ENCODE measurements at regions not wholly inside any gene's neighbourhood (a gene's known extent, or its start where the extent isn't known, plus 50 kb on each side); places are given as distances from the start of the nearest gene placed in this dataset.

DNA sequence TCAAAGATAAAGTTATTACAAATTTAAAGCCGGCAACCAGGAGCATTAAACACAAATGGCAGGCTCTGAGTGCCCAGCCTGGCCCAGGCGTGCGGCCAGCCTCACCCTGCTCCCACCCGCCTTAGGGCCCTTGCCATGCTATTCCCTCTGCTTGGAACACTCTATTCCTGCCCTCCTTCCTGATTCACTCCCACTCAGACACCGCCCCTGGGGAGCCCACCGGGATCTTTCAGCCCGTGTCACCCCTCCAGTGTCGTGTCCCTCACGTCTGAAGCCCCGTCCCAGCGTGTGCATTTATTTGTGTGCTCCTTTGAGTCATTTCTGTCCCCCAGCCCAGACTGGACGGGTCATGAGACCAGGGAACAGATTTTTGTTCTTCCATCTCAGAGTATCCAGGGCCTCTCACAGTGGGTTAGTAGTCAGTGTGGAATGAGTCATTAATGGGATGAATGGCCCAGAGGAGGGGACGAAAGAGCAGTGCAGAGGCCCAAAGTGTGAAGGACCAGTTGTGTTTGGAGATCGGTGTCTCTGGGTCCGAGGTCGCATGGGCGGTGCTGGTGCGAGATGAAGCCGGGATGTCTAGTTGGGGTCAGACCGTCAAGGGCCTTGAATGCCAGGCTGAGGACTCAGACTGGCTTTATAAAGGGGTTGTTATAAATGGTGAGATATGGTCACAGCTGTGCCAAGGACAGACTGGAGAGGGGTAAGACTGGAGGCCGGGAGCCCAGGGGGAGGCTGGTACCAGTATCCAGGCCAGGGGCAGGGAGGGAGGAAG lies 58.9 kb upstream of the SLC6A6 start:
- no peaks in the 10 kb centered on the region for H3K79me2 ChIP-seq (ENCODE audit: control insufficient read depth, insufficient read depth, low read length)
- no peak overlapping the region for H3K27ac ChIP-seq (ENCODE audit: insufficient read depth, low read depth, low read length)
- no peaks in the 10 kb centered on the region for H3K9me3 ChIP-seq (replicated peaks; ENCODE audit: control insufficient read depth, insufficient read depth, low read length)
- FAIRE-seq (no peak), DNase-seq (ENCODE audit: low read depth, low spot score) (no peak)
- TF ChIP-seq, protein P1, sequence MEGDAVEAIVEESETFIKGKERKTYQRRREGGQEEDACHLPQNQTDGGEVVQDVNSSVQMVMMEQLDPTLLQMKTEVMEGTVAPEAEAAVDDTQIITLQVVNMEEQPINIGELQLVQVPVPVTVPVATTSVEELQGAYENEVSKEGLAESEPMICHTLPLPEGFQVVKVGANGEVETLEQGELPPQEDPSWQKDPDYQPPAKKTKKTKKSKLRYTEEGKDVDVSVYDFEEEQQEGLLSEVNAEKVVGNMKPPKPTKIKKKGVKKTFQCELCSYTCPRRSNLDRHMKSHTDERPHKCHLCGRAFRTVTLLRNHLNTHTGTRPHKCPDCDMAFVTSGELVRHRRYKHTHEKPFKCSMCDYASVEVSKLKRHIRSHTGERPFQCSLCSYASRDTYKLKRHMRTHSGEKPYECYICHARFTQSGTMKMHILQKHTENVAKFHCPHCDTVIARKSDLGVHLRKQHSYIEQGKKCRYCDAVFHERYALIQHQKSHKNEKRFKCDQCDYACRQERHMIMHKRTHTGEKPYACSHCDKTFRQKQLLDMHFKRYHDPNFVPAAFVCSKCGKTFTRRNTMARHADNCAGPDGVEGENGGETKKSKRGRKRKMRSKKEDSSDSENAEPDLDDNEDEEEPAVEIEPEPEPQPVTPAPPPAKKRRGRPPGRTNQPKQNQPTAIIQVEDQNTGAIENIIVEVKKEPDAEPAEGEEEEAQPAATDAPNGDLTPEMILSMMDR (IDR thresholded peaks at IDR 0.05; ENCODE audit: extremely low read depth in 1 of 2, insufficient read depth in 1 of 2, low read depth in 1 of 2, low read length in 2 of 2) = no peak
- TF ChIP-seq EZH2 (IDR thresholded peaks at IDR 0.05; ENCODE audit: borderline replicate concordance, low read depth, low read length, severe bottlenecking) (no peak), POLR2AphosphoS5 (IDR thresholded peaks at IDR 0.05; ENCODE audit: insufficient read depth, low read depth, low read length) (no peak), GATA2 (IDR thresholded peaks at IDR 0.05; ENCODE audit: insufficient read depth, insufficient read length, low read depth, low read length) (no peak), FOS (IDR thresholded peaks at IDR 0.05; ENCODE audit: borderline replicate concordance, insufficient read depth, low read length) (no peak), MYC (IDR thresholded peaks at IDR 0.05; ENCODE audit: low read depth, low read length) (no peak), JUN (IDR thresholded peaks at IDR 0.05; ENCODE audit: borderline replicate concordance, insufficient read depth, insufficient read length, low read depth) (no peak), POLR2A (IDR thresholded peaks at IDR 0.05; ENCODE audit: low read depth, low read length) (no peak)
- TF ChIP-seq, protein P2, sequence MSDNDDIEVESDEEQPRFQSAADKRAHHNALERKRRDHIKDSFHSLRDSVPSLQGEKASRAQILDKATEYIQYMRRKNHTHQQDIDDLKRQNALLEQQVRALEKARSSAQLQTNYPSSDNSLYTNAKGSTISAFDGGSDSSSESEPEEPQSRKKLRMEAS (IDR thresholded peaks at IDR 0.05; ENCODE audit: insufficient read depth, insufficient read length) = no peak
- dilution Hi-C loops (cut with MboI; ENCODE audit: extremely low pct_ligation_motif_present, low sequenced_read_pairs) = no loop called here
- POLR2A ChIA-PET = no interaction called here
- no peaks in the 10 kb centered on the region for H3K9me1 ChIP-seq (replicated peaks; ENCODE audit: control insufficient read depth, extremely low read depth, insufficient read depth, low read length)
- H3K9ac ChIP-seq (replicated peaks; ENCODE audit: extremely low read depth, insufficient read depth, low read length) = no peak overlapping the region
- no TSS peak for BruUV-seq (replicated peaks)
- H4K20me1 ChIP-seq (replicated peaks; ENCODE audit: control insufficient read depth, extremely low read depth, insufficient read depth, low read length) = no peaks in the 10 kb centered on the region
- H3K36me3 ChIP-seq (ENCODE audit: control insufficient read depth in 2 of 2, extremely low read depth in 1 of 2, insufficient read depth in 2 of 2, low read length in 2 of 2) = no peaks in the 10 kb centered on the region
- H3K4me2 ChIP-seq (ENCODE audit: insufficient read depth, low read length) = no peak overlapping the region
- peaks cover 0 to 1% of the 10 kb centered on the region in 2 experiments for H3K27me3 ChIP-seq (ENCODE audit: control insufficient read depth in 2 of 2, insufficient read depth in 2 of 2, low read length in 2 of 2)
- no peaks in the 10 kb centered on the region for H3K4me1 ChIP-seq (ENCODE audit: control insufficient read depth, extremely low read depth, insufficient read depth, low read length)
- CTCF ChIA-PET = no interaction called here
- intact Hi-C loops (cut with micrococcal nuclease) = no loop called here
- no peak overlapping the region for H3K4me3 ChIP-seq (replicated peaks in 1 of 3; ENCODE audit: insufficient read depth in 1 of 3, low read depth in 1 of 3, low read length in 3 of 3)
- H2AFZ ChIP-seq (ENCODE audit: low read depth, low read length) = no peak overlapping the region
